K562 (cell line): ENCODE measurements at regions not wholly inside any gene's neighbourhood (a gene's known extent, or its start where the extent isn't known, plus 50 kb on each side); places are given as distances from the start of the nearest gene placed in this dataset.

ENCODE experiments used
- EZH2 ChIP-seq: IDR thresholded peaks from 2 replicates; pipeline ENCODE4 v1.6.1; 2012; ENCODE audit warnings: low read depth, mild to moderate bottlenecking, inconsistent platforms, low read length, borderline replicate concordance
- MBD2 ChIP-seq: sonication (generic); IDR thresholded peaks from 2 replicates; pipeline ENCODE4 v1.6.1; 2016; ENCODE audit warnings: low read depth, borderline replicate concordance
- NCOA4 ChIP-seq: fragments of 450-650 bp; IDR thresholded peaks from 2 replicates; pipeline ENCODE4 v1.6.1; 2018; ENCODE audit warnings: mild to moderate bottlenecking; ENCODE audit not compliant: partially characterized antibody
- POLR2A ChIP-seq: fragments of 450-650 bp; conservative IDR thresholded peaks from 2 replicates; pipeline ENCODE4 v1.6.1; 2016
- TF ChIP-seq, protein P1 (sequence below): sonication (generic); formaldehyde crosslinking; IDR thresholded peaks from 2 replicates; pipeline ENCODE4 v1.9.0; 2022; ENCODE audit warnings: mild to moderate bottlenecking, missing genetic modification reagents
- TF ChIP-seq, protein P2 (sequence below): fragments of 250-450 bp; sonication (Bioruptor Pico); IDR thresholded peaks from 2 replicates; pipeline ENCODE4 v1.4.0; 2020; ENCODE audit warnings: mild to moderate bottlenecking, moderate library complexity
- TF ChIP-seq, protein P3 (sequence below), 2 experiments: fragments of 450-650 bp in 1 of 2; IDR thresholded peaks; 2 replicates each; pipeline ENCODE4 v1.6.1; 2011 to 2017; ENCODE audit warnings: low read depth in 2 of 2, antibody characterized with exemption in 1 of 2, borderline replicate concordance in 1 of 2, low read length in 1 of 2, mild to moderate bottlenecking in 1 of 2, mixed read lengths in 1 of 2; ENCODE audit not compliant: control insufficient read depth in 1 of 2
- TF ChIP-seq, protein P4 (sequence below), 3 experiments: IDR thresholded peaks in 2 of 3; conservative IDR thresholded peaks in 1 of 3; 2 replicates each; pipeline ENCODE4 v1.5.1; 2011 to 2012; ENCODE audit warnings: low read length in 3 of 3, mild to moderate bottlenecking in 3 of 3, control low read depth in 2 of 3, improper control_type of control experiment in 1 of 3, inconsistent platforms in 1 of 3, low read depth in 1 of 3, mixed read lengths in 1 of 3, moderate library complexity in 1 of 3; ENCODE audit not compliant: insufficient read depth in 2 of 3

GRCh38 chr1:201648907-201649721, 110.2 kb downstream of the NAV1 start:
- no peak for TF ChIP-seq POLR2A
- TF ChIP-seq, protein P1, sequence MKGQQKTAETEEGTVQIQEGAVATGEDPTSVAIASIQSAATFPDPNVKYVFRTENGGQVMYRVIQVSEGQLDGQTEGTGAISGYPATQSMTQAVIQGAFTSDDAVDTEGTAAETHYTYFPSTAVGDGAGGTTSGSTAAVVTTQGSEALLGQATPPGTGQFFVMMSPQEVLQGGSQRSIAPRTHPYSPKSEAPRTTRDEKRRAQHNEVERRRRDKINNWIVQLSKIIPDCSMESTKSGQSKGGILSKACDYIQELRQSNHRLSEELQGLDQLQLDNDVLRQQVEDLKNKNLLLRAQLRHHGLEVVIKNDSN (CRISPR knock-in tag): no peak
- TF ChIP-seq, protein P2, sequence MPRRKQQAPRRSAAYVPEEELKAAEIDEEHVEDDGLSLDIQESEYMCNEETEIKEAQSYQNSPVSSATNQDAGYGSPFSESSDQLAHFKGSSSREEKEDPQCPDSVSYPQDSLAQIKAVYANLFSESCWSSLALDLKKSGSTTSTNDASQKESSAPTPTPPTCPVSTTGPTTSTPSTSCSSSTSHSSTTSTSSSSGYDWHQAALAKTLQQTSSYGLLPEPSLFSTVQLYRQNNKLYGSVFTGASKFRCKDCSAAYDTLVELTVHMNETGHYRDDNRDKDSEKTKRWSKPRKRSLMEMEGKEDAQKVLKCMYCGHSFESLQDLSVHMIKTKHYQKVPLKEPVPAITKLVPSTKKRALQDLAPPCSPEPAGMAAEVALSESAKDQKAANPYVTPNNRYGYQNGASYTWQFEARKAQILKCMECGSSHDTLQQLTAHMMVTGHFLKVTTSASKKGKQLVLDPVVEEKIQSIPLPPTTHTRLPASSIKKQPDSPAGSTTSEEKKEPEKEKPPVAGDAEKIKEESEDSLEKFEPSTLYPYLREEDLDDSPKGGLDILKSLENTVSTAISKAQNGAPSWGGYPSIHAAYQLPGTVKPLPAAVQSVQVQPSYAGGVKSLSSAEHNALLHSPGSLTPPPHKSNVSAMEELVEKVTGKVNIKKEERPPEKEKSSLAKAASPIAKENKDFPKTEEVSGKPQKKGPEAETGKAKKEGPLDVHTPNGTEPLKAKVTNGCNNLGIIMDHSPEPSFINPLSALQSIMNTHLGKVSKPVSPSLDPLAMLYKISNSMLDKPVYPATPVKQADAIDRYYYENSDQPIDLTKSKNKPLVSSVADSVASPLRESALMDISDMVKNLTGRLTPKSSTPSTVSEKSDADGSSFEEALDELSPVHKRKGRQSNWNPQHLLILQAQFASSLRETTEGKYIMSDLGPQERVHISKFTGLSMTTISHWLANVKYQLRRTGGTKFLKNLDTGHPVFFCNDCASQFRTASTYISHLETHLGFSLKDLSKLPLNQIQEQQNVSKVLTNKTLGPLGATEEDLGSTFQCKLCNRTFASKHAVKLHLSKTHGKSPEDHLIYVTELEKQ (CRISPR knock-in tag): no peak
- TF ChIP-seq MBD2: no peak; the same call in 1 of the 2 replicates
- no peak for TF ChIP-seq EZH2
- TF ChIP-seq, protein P3, sequence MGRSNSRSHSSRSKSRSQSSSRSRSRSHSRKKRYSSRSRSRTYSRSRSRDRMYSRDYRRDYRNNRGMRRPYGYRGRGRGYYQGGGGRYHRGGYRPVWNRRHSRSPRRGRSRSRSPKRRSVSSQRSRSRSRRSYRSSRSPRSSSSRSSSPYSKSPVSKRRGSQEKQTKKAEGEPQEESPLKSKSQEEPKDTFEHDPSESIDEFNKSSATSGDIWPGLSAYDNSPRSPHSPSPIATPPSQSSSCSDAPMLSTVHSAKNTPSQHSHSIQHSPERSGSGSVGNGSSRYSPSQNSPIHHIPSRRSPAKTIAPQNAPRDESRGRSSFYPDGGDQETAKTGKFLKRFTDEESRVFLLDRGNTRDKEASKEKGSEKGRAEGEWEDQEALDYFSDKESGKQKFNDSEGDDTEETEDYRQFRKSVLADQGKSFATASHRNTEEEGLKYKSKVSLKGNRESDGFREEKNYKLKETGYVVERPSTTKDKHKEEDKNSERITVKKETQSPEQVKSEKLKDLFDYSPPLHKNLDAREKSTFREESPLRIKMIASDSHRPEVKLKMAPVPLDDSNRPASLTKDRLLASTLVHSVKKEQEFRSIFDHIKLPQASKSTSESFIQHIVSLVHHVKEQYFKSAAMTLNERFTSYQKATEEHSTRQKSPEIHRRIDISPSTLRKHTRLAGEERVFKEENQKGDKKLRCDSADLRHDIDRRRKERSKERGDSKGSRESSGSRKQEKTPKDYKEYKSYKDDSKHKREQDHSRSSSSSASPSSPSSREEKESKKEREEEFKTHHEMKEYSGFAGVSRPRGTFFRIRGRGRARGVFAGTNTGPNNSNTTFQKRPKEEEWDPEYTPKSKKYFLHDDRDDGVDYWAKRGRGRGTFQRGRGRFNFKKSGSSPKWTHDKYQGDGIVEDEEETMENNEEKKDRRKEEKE (IDR thresholded peaks at IDR 0.05; ENCODE audit: borderline replicate concordance in 1 of 2, control insufficient read depth in 1 of 2, low read depth in 2 of 2, low read length in 1 of 2): no peak
- no peak for TF ChIP-seq NCOA4
- TF ChIP-seq, protein P4, sequence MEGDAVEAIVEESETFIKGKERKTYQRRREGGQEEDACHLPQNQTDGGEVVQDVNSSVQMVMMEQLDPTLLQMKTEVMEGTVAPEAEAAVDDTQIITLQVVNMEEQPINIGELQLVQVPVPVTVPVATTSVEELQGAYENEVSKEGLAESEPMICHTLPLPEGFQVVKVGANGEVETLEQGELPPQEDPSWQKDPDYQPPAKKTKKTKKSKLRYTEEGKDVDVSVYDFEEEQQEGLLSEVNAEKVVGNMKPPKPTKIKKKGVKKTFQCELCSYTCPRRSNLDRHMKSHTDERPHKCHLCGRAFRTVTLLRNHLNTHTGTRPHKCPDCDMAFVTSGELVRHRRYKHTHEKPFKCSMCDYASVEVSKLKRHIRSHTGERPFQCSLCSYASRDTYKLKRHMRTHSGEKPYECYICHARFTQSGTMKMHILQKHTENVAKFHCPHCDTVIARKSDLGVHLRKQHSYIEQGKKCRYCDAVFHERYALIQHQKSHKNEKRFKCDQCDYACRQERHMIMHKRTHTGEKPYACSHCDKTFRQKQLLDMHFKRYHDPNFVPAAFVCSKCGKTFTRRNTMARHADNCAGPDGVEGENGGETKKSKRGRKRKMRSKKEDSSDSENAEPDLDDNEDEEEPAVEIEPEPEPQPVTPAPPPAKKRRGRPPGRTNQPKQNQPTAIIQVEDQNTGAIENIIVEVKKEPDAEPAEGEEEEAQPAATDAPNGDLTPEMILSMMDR (IDR thresholded peaks at IDR 0.05 in 2 of 3, conservative IDR thresholded peaks at IDR 0.05 in 1 of 3; ENCODE audit: insufficient read depth in 2 of 3, low read depth in 1 of 3, low read length in 3 of 3): no peak
